Stomach (tissue), 8 donors: ENCODE measurements at regions not wholly inside any gene's neighbourhood (a gene's known extent, or its start where the extent isn't known, plus 50 kb on each side); places are given as distances from the start of the nearest gene placed in this dataset.

Experiments used
- DNase-seq, 2 donors: peaks; one replicate each; pipeline versions ENCODE4 v3.0.0 to v3.0.0-alpha.2; 2013 to 2019
- H3K27ac ChIP-seq, 5 donors: fragments of 200-600 bp in 4 of 5; sonication (generic) in 4 of 5; one replicate each; pipeline ENCODE4 v1.5.1; 2013 to 2019; ENCODE audit warnings: mild to moderate bottlenecking in 1 of 5, moderate library complexity in 1 of 5
- H3K27me3 ChIP-seq, 3 donors: fragments of 200-600 bp; sonication (generic); one replicate each; pipeline ENCODE4 v1.5.1; 2017 to 2019; ENCODE audit warnings: mixed run types in 1 of 3
- H3K36me3 ChIP-seq, 4 donors: fragments of 200-600 bp; sonication (generic); 1 replicate in 3 of 4; 2 replicates in 1 of 4; pipeline ENCODE4 v1.5.1; 2016 to 2019
- H3K4me1 ChIP-seq, 4 donors: fragments of 200-600 bp; sonication (generic); one replicate each; pipeline ENCODE4 v1.5.1; 2016 to 2019
- H3K4me3 ChIP-seq, 4 donors: fragments of 200-600 bp; sonication (generic) in 3 of 4; one replicate each; pipeline ENCODE4 v1.5.1; 2016 to 2019; ENCODE audit warnings: mild to moderate bottlenecking in 1 of 4
- H3K9me3 ChIP-seq, 4 donors: fragments of 200-600 bp; sonication (generic); one replicate each; pipeline ENCODE4 v1.5.1; 2016 to 2019
- CTCF ChIP-seq, 7 experiments: fragments of 450-650 bp in 4 of 7; fragments of 200-600 bp in 3 of 7; sonication (generic) in 3 of 7; IDR thresholded peaks; one replicate each; pipeline ENCODE4 v1.5.1; 2016 to 2019; ENCODE audit warnings: antibody characterized with exemption in 7 of 7, control low read depth in 2 of 7, mild to moderate bottlenecking in 1 of 7
- EP300 ChIP-seq: sonication (generic); formaldehyde crosslinking; IDR thresholded peaks from one replicate; pipeline ENCODE4 v1.6.1; 2017; ENCODE audit warnings: antibody characterized with exemption
- POLR2A ChIP-seq, 4 donors: fragments of 450-650 bp; IDR thresholded peaks; one replicate each; pipeline ENCODE4 v1.6.1; 2016; ENCODE audit warnings: antibody characterized with exemption in 4 of 4, control low read depth in 2 of 4, mild to moderate bottlenecking in 1 of 4, moderate library complexity in 1 of 4
- POLR2AphosphoS5 ChIP-seq, 3 donors: sonication (generic); formaldehyde crosslinking; IDR thresholded peaks; one replicate each; pipeline ENCODE4 v1.6.1; 2016; ENCODE audit warnings: antibody characterized with exemption in 3 of 3
- WGBS, 5 donors: extraction: QIAGEN DNeasy Blood & Tissue Kit in 3 of 5; methylation state at CpG; one replicate each; pipeline versions ENCODE4 v1.1.5 to v1.1.7; 2013 to 2018; 5-methylcytosine and 5-hydroxymethylcytosine counted together
- intact Hi-C: fragments of 100-400 bp; cut with DNase I; formaldehyde crosslinking; loops from one replicate; pipeline ENCODE4 v1.15.1; 2023; ENCODE audit warnings: low total_unique reads
- donor health status: healthy with polysubstance abuse.
- donor health status: Bipolar disorder and iron deficiency.
- donor health status: healthy.

- intact Hi-C loops, result no loop called here
- 71 to 91% (median 79%) methylated on average over 1 of the region's 1 CpG for WGBS, 5 donors
- H3K27ac ChIP-seq, result no peak overlapping the region
- no peak for DNase-seq
- H3K36me3 ChIP-seq, result no peaks in the 10 kb centered on the region
- no peak overlapping the region for H3K4me3 ChIP-seq
- no peaks in the 10 kb centered on the region for H3K27me3 ChIP-seq
- no peaks in the 10 kb centered on the region for H3K4me1 ChIP-seq
- no peak for TF ChIP-seq POLR2AphosphoS5 (IDR thresholded peaks at IDR 0.05)
- no peak for TF ChIP-seq POLR2A (IDR thresholded peaks at IDR 0.05)
- H3K9me3 ChIP-seq, result no peaks in the 10 kb centered on the region
These were observed 298.4 kb upstream of the MC4R start for GRCh38 chr18:60671021-60671420.

- Histone ChIP-seq H3K36me3 (no peaks in the 10 kb centered on the region), H3K9me3 (no peaks in the 10 kb centered on the region), H3K27ac (no peak overlapping the region), H3K4me1 (no peaks in the 10 kb centered on the region), H3K4me3 (no peak overlapping the region), H3K27me3 (no peaks in the 10 kb centered on the region)
- no peak for DNase-seq
- WGBS, 5 donors, result 41 to 51% (median 43%) methylated on average over 4 of the region's 4 CpGs
- intact Hi-C loops, result no loop called here
- TF ChIP-seq CTCF (IDR thresholded peaks at IDR 0.05) (no peak), POLR2AphosphoS5 (IDR thresholded peaks at IDR 0.05) (no peak), EP300 (no peak), POLR2A (IDR thresholded peaks at IDR 0.05) (no peak)
These were observed 302.6 kb upstream of the MC4R start for GRCh38 chr18:60675126-60675525.

GRCh38 chr18:60675801-60676200 is 303.2 kb upstream of the MC4R start:
- Histone ChIP-seq H3K27ac (no peak overlapping the region), H3K27me3 (no peaks in the 10 kb centered on the region), H3K4me1 (no peaks in the 10 kb centered on the region), H3K4me3 (no peak overlapping the region), H3K9me3 (no peaks in the 10 kb centered on the region), H3K36me3 (no peaks in the 10 kb centered on the region)
- TF ChIP-seq CTCF (IDR thresholded peaks at IDR 0.05), result no peak
- TF ChIP-seq POLR2A (IDR thresholded peaks at IDR 0.05), result no peak
- TF ChIP-seq POLR2AphosphoS5 (IDR thresholded peaks at IDR 0.05), result no peak
- TF ChIP-seq EP300, result no peak
- WGBS, 5 donors, result 25 to 36% (median 33%) methylated on average over 2 of the region's 2 CpGs
- intact Hi-C loops, result no loop called here
- peak in 1 of 2 donors; percentile 64 for DNase-seq

- intact Hi-C loops, result no loop called here
- TF ChIP-seq CTCF (IDR thresholded peaks at IDR 0.05) (no peak), POLR2A (IDR thresholded peaks at IDR 0.05) (no peak), EP300 (no peak), POLR2AphosphoS5 (IDR thresholded peaks at IDR 0.05) (no peak)
- Histone ChIP-seq H3K9me3 (no peaks in the 10 kb centered on the region), H3K4me3 (no peak overlapping the region), H3K27ac (no peak overlapping the region), H3K36me3 (no peaks in the 10 kb centered on the region), H3K27me3 (no peaks in the 10 kb centered on the region), H3K4me1 (no peaks in the 10 kb centered on the region)
- 45 to 55% (median 49%) methylated on average over 4 of the region's 4 CpGs for WGBS, 5 donors
- DNase-seq, result no peak
These were observed 304.2 kb upstream of the MC4R start for GRCh38 chr18:60676815-60677214.

- TF ChIP-seq CTCF (IDR thresholded peaks at IDR 0.05) (peak in 3 of 7 experiments; percentile 9 to 31 (median 22)), POLR2AphosphoS5 (IDR thresholded peaks at IDR 0.05) (no peak), POLR2A (IDR thresholded peaks at IDR 0.05) (no peak), EP300 (no peak)
- H3K9me3 ChIP-seq, result no peaks in the 10 kb centered on the region
- H3K4me3 ChIP-seq, result no peak overlapping the region
- no peak overlapping the region for H3K27ac ChIP-seq
- no peaks in the 10 kb centered on the region for H3K4me1 ChIP-seq
- peaks cover 0 to 4% (median 0%) of the 10 kb centered on the region in 3 donors for H3K27me3 ChIP-seq
- WGBS, 5 donors, result 27 to 34% (median 32%) methylated on average over 6 of the region's 6 CpGs
- peak in 1 of 2 donors; percentile 48 for DNase-seq
- intact Hi-C loops, result no loop called here
- no peaks in the 10 kb centered on the region for H3K36me3 ChIP-seq
These were observed 312.4 kb upstream of the MC4R start for GRCh38 chr18:60684843-60685513.
